ENCODE measurements at regions not wholly inside any gene's neighbourhood (a gene's known extent, or its start where the extent isn't known, plus 50 kb on each side); places are given as distances from the start of the nearest gene placed in this dataset.

DNA sequence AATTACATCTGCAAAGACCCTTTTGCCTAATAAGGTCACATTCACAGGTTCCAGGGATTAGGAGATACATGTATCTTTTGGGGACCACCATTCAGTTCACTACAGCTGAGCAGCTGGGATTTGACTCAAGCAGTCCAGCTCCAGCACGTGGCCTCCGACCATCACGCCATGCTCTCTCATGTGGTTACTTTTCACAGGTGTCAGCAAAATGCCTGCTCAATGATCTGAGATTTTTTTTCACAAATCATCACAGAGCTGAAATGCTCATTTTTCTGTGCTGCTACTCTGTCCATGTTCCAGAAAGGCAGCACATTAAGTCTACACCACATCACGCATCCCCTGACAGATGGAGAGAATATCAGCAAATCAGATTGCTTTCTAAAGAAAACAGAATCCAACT, 98.5 kb upstream of the RMDN2 start:
- TF ChIP-seq, protein P1, sequence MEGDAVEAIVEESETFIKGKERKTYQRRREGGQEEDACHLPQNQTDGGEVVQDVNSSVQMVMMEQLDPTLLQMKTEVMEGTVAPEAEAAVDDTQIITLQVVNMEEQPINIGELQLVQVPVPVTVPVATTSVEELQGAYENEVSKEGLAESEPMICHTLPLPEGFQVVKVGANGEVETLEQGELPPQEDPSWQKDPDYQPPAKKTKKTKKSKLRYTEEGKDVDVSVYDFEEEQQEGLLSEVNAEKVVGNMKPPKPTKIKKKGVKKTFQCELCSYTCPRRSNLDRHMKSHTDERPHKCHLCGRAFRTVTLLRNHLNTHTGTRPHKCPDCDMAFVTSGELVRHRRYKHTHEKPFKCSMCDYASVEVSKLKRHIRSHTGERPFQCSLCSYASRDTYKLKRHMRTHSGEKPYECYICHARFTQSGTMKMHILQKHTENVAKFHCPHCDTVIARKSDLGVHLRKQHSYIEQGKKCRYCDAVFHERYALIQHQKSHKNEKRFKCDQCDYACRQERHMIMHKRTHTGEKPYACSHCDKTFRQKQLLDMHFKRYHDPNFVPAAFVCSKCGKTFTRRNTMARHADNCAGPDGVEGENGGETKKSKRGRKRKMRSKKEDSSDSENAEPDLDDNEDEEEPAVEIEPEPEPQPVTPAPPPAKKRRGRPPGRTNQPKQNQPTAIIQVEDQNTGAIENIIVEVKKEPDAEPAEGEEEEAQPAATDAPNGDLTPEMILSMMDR (IDR thresholded peaks at IDR 0.05; ENCODE audit: insufficient read depth, low read length) = no peak
- no peak for DNase-seq (ENCODE audit: low read depth)
- H3K4me3 ChIP-seq (ENCODE audit: low read depth, low read length) = no peak overlapping the region

DNA sequence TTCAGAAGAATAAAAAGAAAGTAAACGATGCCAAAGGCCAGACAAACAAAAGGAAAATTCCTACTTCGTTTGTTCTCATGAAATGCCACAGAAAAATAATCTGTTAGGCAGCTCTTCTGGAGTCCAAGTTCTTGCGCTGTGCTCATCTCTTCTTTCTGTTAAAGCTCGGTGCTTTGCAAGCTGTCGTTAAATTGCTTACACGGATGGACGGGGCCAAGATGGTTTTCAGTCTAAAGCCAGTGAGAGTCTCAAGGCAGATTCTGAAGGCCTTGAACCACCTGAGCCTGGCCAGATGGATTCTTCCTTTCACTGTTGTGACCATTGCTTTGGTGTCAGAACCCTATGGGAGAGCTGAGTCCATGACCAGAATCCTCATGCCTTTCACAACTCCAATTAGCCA, 97.6 kb upstream of the RMDN2 start:
- H3K4me3 ChIP-seq (ENCODE audit: low read depth, low read length) = no peak overlapping the region
- TF ChIP-seq, protein P1 (IDR thresholded peaks at IDR 0.05; ENCODE audit: insufficient read depth, low read length) = no peak
- no peak for DNase-seq (ENCODE audit: low read depth)

DNA sequence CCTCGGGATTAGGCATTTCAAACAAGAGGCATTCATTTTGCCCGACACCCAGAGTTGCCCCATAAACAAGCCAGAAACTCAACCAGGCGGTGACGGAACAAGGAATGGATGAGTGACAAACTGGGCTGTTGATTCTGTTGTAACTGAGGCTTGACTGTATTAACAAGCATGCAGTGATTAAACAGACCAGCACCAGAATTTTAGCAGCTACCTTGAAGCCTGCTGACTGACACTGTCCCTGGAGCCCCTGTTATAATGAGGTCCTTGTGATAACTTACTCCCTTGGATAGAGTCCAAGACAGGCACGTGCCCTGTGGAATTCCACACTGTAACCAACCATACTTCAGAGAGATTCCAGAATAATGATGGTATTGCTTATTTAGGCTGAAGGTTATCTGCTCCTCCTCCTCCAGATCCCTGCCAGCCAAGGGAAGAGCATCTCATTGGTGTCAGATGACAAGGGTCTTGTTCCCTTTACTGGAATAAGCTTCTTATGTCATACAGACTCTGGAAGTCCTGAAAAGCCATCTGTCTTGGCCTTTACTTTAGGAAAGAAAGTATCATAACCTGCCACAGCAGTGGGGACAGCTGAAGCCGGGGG, 97.1 kb upstream of the RMDN2 start:
- TF ChIP-seq, protein P1 (IDR thresholded peaks at IDR 0.05; ENCODE audit: insufficient read depth, low read length) = no peak
- H3K4me3 ChIP-seq (ENCODE audit: low read depth, low read length) = no peak overlapping the region
- DNase-seq (ENCODE audit: low read depth) = peak; percentile 71

DNA sequence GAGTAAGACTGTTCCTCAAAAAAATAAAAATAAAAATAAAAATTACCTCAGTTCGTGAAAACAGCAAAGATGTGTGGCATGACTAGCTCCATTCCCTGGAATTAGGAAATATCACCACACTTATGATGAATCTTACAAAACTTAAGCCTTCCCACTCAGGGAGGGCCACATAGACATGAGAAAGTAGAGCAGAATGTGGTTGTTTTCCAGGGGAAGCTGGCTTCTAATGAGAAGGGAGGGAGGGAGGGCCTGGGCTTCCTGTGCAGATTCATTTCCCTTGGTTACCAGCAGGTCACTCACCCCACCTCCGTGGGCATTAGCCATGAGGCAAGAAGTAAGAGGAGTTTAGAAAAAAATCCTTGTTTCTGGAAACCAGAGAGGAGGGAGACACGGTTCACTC, 95.9 kb upstream of the RMDN2 start:
- TF ChIP-seq, protein P1 (IDR thresholded peaks at IDR 0.05; ENCODE audit: insufficient read depth, low read length) = no peak
- H3K4me3 ChIP-seq (ENCODE audit: low read depth, low read length) = no peak overlapping the region
- DNase-seq (ENCODE audit: low read depth) = peak; percentile 88

DNA sequence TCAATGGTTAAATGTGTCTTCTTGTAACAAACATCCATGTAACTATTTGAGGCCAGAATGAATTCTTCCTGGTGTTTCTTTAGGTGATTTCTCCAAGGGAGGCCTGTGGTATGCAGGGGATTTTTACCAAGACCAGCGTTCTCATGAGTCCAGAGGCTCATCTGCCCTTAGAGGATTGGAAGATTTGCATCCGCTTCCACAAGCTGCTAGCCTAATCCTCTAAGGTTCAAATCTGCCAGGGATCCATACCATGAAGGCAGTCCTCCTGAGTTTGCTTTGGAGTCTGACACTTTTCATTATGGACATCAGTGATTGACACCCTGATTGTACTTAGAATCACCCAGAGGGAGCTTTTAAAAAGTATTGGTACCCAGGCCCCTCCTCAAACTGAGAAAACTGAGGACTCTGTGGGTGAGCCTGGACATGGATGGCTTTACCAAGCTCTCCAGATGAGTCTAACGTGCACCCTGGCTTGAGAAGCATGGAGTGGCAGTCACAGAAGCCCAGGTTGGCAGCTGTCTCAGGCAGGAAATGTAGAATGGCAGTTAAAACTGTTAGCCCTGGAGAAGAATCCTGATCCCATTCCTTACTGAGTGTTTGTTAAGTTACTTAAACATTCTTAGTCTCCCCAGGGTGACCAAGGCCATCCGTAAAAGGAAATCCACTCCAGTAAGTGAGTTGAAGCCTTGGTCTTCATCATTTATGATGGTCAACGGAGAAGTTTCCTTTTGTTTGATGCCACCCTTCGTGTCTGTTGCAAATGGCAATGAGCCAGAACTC, 95.3 kb upstream of the RMDN2 start:
- no peak for DNase-seq (ENCODE audit: low read depth)
- TF ChIP-seq, protein P1 (IDR thresholded peaks at IDR 0.05; ENCODE audit: insufficient read depth, low read length) = no peak

DNA sequence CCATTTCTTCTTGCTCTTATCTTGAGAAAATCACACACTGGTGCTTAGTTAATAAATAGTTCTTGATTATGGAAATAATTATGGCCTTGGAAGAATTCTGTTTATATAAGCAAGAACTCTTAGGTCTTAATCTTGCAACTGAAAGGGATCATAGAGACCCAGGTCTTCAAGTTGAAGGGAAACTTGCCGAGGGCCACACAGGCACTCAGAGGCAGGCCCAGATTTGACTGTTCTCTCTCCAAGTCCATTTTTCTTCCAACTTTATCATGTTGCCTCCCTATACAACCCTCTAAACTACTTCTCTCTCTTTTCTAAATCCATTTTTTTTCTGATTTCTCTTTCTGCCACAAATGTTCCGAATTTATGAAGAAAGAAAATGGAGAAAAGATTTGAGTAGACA, 94.5 kb upstream of the RMDN2 start:
- no peak for DNase-seq (ENCODE audit: low read depth)
- TF ChIP-seq, protein P1 (IDR thresholded peaks at IDR 0.05; ENCODE audit: insufficient read depth, low read length) = no peak
- no peak overlapping the region for H3K4me3 ChIP-seq (ENCODE audit: low read depth, low read length)

More for the DNA sequence above, 95.3 kb upstream of the RMDN2 start:
- no peak overlapping the region for H3K4me3 ChIP-seq (ENCODE audit: low read depth, low read length)
